Keratinocyte (primary cell): ENCODE measurements at regions not wholly inside any gene's neighbourhood (a gene's known extent, or its start where the extent isn't known, plus 50 kb on each side); places are given as distances from the start of the nearest gene placed in this dataset.

Source experiments
- DNase-seq: peaks from one replicate; pipeline ENCODE4 v3.0.0-alpha.2; 2011; ENCODE audit warnings: low read depth, missing footprints, low spot score
- FAIRE-seq: peaks from 2 replicates; lab custom pipeline; 2011; peaks lifted over from hg19 to GRCh38; lab: Jason Lieb, UNC
- H2AFZ ChIP-seq: 2 replicates; pipeline ENCODE4 v1.6.0; 2012; ENCODE audit warnings: low read length, control low read depth, inconsistent platforms; ENCODE audit not compliant: control insufficient read depth
- H3K27ac ChIP-seq: 2 replicates; pipeline ENCODE4 v1.5.1; 2011; ENCODE audit warnings: low read length; ENCODE audit not compliant: control insufficient read depth, insufficient read depth
- H3K27me3 ChIP-seq: 3 replicates; pipeline ENCODE4 v1.6.0; 2011; ENCODE audit warnings: low read length; ENCODE audit not compliant: control insufficient read depth, insufficient read depth; ENCODE audit errors: extremely low read depth
- H3K36me3 ChIP-seq, 2 experiments: 2 replicates in 1 of 2; 3 replicates in 1 of 2; pipeline ENCODE4 v1.5.1; 2011; ENCODE audit warnings: low read length in 2 of 2, mild to moderate bottlenecking in 1 of 2; ENCODE audit not compliant: control insufficient read depth in 2 of 2, insufficient read depth in 2 of 2; ENCODE audit errors: extremely low read depth in 1 of 2
- H3K4me1 ChIP-seq: 3 replicates; pipeline ENCODE4 v1.5.1; 2011; ENCODE audit warnings: low read length; ENCODE audit not compliant: control insufficient read depth, insufficient read depth; ENCODE audit errors: extremely low read depth
- H3K4me2 ChIP-seq: 3 replicates; pipeline ENCODE4 v1.6.0; 2011; ENCODE audit warnings: low read depth, low read length; ENCODE audit not compliant: control insufficient read depth, insufficient read depth; ENCODE audit errors: extremely low read depth
- H3K4me3 ChIP-seq, 3 experiments: fragments of 200-600 bp in 1 of 3; sonication (generic) in 1 of 3; 2 replicates in 2 of 3; 3 replicates in 1 of 3; pipeline ENCODE4 v1.5.1; 2011 to 2016; ENCODE audit warnings: low read length in 3 of 3, mild to moderate bottlenecking in 3 of 3, control low read depth in 2 of 3, inconsistent platforms in 1 of 3, low read depth in 1 of 3, mixed read lengths in 1 of 3, mixed run types in 1 of 3, moderate library complexity in 1 of 3; ENCODE audit not compliant: control insufficient read depth in 2 of 3, insufficient read depth in 2 of 3; ENCODE audit errors: extremely low read depth in 1 of 3
- H3K79me2 ChIP-seq: 2 replicates; pipeline ENCODE4 v1.6.0; 2012; ENCODE audit warnings: low read length; ENCODE audit not compliant: control insufficient read depth, insufficient read depth
- H3K9ac ChIP-seq: 3 replicates; pipeline ENCODE4 v1.6.0; 2011; ENCODE audit warnings: low read length; ENCODE audit not compliant: control insufficient read depth, insufficient read depth; ENCODE audit errors: extremely low read depth
- H3K9me1 ChIP-seq: 3 replicates; pipeline ENCODE4 v1.6.0; 2011; ENCODE audit warnings: low read length; ENCODE audit not compliant: control insufficient read depth, insufficient read depth; ENCODE audit errors: extremely low read depth
- H3K9me3 ChIP-seq: 2 replicates; pipeline ENCODE4 v1.5.1; 2012; ENCODE audit warnings: low read depth, low read length; ENCODE audit not compliant: control insufficient read depth
- H4K20me1 ChIP-seq: 3 replicates; pipeline ENCODE4 v1.6.0; 2011; ENCODE audit warnings: low read length; ENCODE audit not compliant: control insufficient read depth, insufficient read depth; ENCODE audit errors: extremely low read depth
- CTCF ChIP-seq, 3 experiments: IDR thresholded peaks in 1 of 3; conservative IDR thresholded peaks in 1 of 3; optimal IDR thresholded peaks in 1 of 3; 2 replicates in 2 of 3; 3 replicates in 1 of 3; pipeline versions ENCODE3 to v1.5.1; 2011; ENCODE audit warnings: low read length in 3 of 3, mild to moderate bottlenecking in 3 of 3, moderate library complexity in 2 of 3, control low read depth in 1 of 3, inconsistent platforms in 1 of 3; ENCODE audit not compliant: insufficient read depth in 2 of 3; ENCODE audit errors: extremely low read depth in 1 of 3
- EZH2 ChIP-seq: IDR thresholded peaks from one replicate; pipeline ENCODE4 v1.6.1; 2012; ENCODE audit warnings: inconsistent platforms, mild to moderate bottlenecking, low read length, moderate library complexity
- dilution Hi-C: fragments of 300-500 bp; cut with MboI; formaldehyde crosslinking; loops from one replicate; pipeline ENCODE4 v1.7.0; 2020; ENCODE audit warnings: low sequenced_read_pairs; ENCODE audit not compliant: extremely low pct_ligation_motif_present

GRCh38 chr3:187930021-187930420 is 184.8 kb upstream of the BCL6 start:
- no peak for TF ChIP-seq CTCF (optimal IDR thresholded peaks at IDR 0.05 in 1 of 3, IDR thresholded peaks at IDR 0.05 in 1 of 3, conservative IDR thresholded peaks at IDR 0.05 in 1 of 3; ENCODE audit: extremely low read depth in 1 of 3, insufficient read depth in 2 of 3, low read length in 3 of 3)
- no peak for TF ChIP-seq EZH2
- FAIRE-seq (no peak), DNase-seq (no peak)
- H3K27me3 ChIP-seq: no peaks in the 10 kb centered on the region
- no peaks in the 10 kb centered on the region for H3K9me3 ChIP-seq
- no peak overlapping the region for H3K4me2 ChIP-seq
- no peak overlapping the region for H3K4me3 ChIP-seq
- no peaks in the 10 kb centered on the region for H4K20me1 ChIP-seq
- no peaks in the 10 kb centered on the region for H3K9me1 ChIP-seq
- H3K9ac ChIP-seq: no peak overlapping the region
- H3K79me2 ChIP-seq: no peaks in the 10 kb centered on the region
- H3K27ac ChIP-seq: no peak overlapping the region
- H3K4me1 ChIP-seq: no peaks in the 10 kb centered on the region
- no peak overlapping the region for H2AFZ ChIP-seq
- dilution Hi-C loops: no loop called here
- no peaks in the 10 kb centered on the region for H3K36me3 ChIP-seq

GRCh38 chr3:187931101-187931500 is 185.8 kb upstream of the BCL6 start:
- no peaks in the 10 kb centered on the region for H4K20me1 ChIP-seq
- H3K4me1 ChIP-seq: no peaks in the 10 kb centered on the region
- FAIRE-seq (no peak), DNase-seq (no peak)
- H3K9me3 ChIP-seq: no peaks in the 10 kb centered on the region
- no peak overlapping the region for H2AFZ ChIP-seq
- no peak overlapping the region for H3K4me2 ChIP-seq
- H3K4me3 ChIP-seq: no peak overlapping the region
- H3K9ac ChIP-seq: no peak overlapping the region
- no peaks in the 10 kb centered on the region for H3K27me3 ChIP-seq
- H3K79me2 ChIP-seq: no peaks in the 10 kb centered on the region
- TF ChIP-seq CTCF (optimal IDR thresholded peaks at IDR 0.05 in 1 of 3, IDR thresholded peaks at IDR 0.05 in 1 of 3, conservative IDR thresholded peaks at IDR 0.05 in 1 of 3; ENCODE audit: extremely low read depth in 1 of 3, insufficient read depth in 2 of 3, low read length in 3 of 3) (no peak), EZH2 (no peak)
- no peaks in the 10 kb centered on the region for H3K36me3 ChIP-seq
- no peaks in the 10 kb centered on the region for H3K9me1 ChIP-seq
- dilution Hi-C loops: no loop called here
- no peak overlapping the region for H3K27ac ChIP-seq
